ENCODE measurements at regions not wholly inside any gene's neighbourhood (a gene's known extent, or its start where the extent isn't known, plus 50 kb on each side); places are given as distances from the start of the nearest gene placed in this dataset.

DNA sequence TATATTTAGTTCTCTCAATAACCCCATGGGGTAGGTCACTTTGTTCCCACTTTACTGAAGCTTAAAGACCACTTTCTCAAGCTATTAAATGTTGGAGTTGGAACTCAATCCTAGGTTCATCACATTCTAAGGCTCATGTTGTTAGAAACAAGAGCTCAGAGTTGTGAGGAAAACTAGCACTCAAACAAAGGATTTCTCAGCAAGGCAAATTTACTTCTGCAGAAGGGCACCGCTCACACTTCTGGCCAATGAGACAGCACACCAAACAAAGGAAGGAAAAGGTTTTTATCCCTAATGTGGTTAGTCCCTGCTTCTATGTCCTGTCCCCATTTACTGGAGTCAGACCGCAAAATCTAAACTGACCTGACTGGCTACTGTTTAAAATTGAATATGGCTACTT lies 214.6 kb upstream of the PHF14 start:
- TF ChIP-seq POLR2A (IDR thresholded peaks at IDR 0.05; ENCODE audit: low read depth, low read length) = no peak
- TF ChIP-seq RFX5 (IDR thresholded peaks at IDR 0.05; ENCODE audit: low read depth, low read length) = no peak
- no peak for TF ChIP-seq CTCF (conservative IDR thresholded peaks at IDR 0.05; ENCODE audit: low read depth, low read length)
- TF ChIP-seq BHLHE40 (IDR thresholded peaks at IDR 0.05; ENCODE audit: low read depth, low read length) = no peak
- no peak for TF ChIP-seq ELK1 (IDR thresholded peaks at IDR 0.05; ENCODE audit: borderline replicate concordance, low read depth, low read length)
- TF ChIP-seq MAZ (IDR thresholded peaks at IDR 0.05; ENCODE audit: borderline replicate concordance, low read depth, low read length) = no peak
- no peak for TF ChIP-seq SMC3 (IDR thresholded peaks at IDR 0.05; ENCODE audit: low read depth, low read length)
- TF ChIP-seq, protein P1, sequence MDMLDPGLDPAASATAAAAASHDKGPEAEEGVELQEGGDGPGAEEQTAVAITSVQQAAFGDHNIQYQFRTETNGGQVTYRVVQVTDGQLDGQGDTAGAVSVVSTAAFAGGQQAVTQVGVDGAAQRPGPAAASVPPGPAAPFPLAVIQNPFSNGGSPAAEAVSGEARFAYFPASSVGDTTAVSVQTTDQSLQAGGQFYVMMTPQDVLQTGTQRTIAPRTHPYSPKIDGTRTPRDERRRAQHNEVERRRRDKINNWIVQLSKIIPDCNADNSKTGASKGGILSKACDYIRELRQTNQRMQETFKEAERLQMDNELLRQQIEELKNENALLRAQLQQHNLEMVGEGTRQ (IDR thresholded peaks at IDR 0.05; ENCODE audit: low read depth, low read length) = no peak
- no peak for TF ChIP-seq MXI1 (IDR thresholded peaks at IDR 0.05; ENCODE audit: borderline replicate concordance, low read depth, low read length)
- no peak for TF ChIP-seq RAD21 (IDR thresholded peaks at IDR 0.05; ENCODE audit: low read length)
- TF ChIP-seq MAFK (IDR thresholded peaks at IDR 0.05; ENCODE audit: low read depth, low read length) = no peak

All from IMR-90 (cell line).